Testis (tissue), 2 donors: ENCODE measurements at regions not wholly inside any gene's neighbourhood (a gene's known extent, or its start where the extent isn't known, plus 50 kb on each side); places are given as distances from the start of the nearest gene placed in this dataset.
"Not testable (repeated sequence)": the region's sequence is repeated elsewhere in the genome, so short reads cannot be mapped to it uniquely, and the experiment has no call there.

Experiments used
- DNase-seq: peaks from one replicate; pipeline ENCODE4 v3.0.0-alpha.2; 2019
- H3K27ac ChIP-seq, 2 donors: fragments of 200-600 bp; sonication (generic); one replicate each; pipeline ENCODE4 v1.5.1; 2019
- H3K27me3 ChIP-seq: fragments of 200-600 bp; sonication (generic); one replicate; pipeline ENCODE4 v1.5.1; 2019
- H3K36me3 ChIP-seq: fragments of 200-600 bp; sonication (generic); one replicate; pipeline ENCODE4 v1.5.1; 2017; ENCODE audit warnings: low read depth; ENCODE audit errors: missing control alignments
- H3K4me1 ChIP-seq: fragments of 200-600 bp; sonication (generic); one replicate; pipeline ENCODE4 v1.5.1; 2019
- H3K4me3 ChIP-seq, 2 donors: fragments of 200-600 bp; sonication (generic); one replicate each; pipeline ENCODE4 v1.5.1; 2017 to 2019
- H3K9me3 ChIP-seq: fragments of 200-600 bp; sonication (generic); one replicate; pipeline ENCODE4 v1.5.1; 2017
- CTCF ChIP-seq, 3 experiments: fragments of 450-650 bp in 2 of 3; fragments of 200-600 bp in 1 of 3; sonication (generic) in 1 of 3; IDR thresholded peaks; one replicate each; pipeline ENCODE4 v1.5.1; 2016 to 2019; ENCODE audit warnings: antibody characterized with exemption in 3 of 3, mild to moderate bottlenecking in 2 of 3, moderate library complexity in 1 of 3
- POLR2A ChIP-seq: fragments of 450-650 bp; IDR thresholded peaks from one replicate; pipeline ENCODE4 v1.6.1; 2017; ENCODE audit warnings: antibody characterized with exemption, mild to moderate bottlenecking, moderate library complexity
- WGBS, 2 donors: methylation state at CpG; one replicate each; pipeline ENCODE4 v1.1.5; 2018; 5-methylcytosine and 5-hydroxymethylcytosine counted together
- intact Hi-C: fragments of 100-400 bp; cut with DNase I; formaldehyde crosslinking; loops from one replicate; pipeline ENCODE4 v1.15.1; 2023; ENCODE audit warnings: low total_unique reads

GRCh38 chr7:121697731-121698316 is 175.1 kb upstream of the PTPRZ1 start:
- intact Hi-C loops = no loop called here
- Histone ChIP-seq H3K27me3 (no peaks in the 10 kb centered on the region), H3K9me3 (no peaks in the 10 kb centered on the region), H3K27ac (no peak overlapping the region), H3K4me1 (no peaks in the 10 kb centered on the region), H3K4me3 (no peak overlapping the region), H3K36me3 (no peaks in the 10 kb centered on the region)
- WGBS, 2 donors = 86 to 87% methylated on average over 2 of the region's 2 CpGs
- no peak for DNase-seq
- TF ChIP-seq POLR2A (no peak), CTCF (IDR thresholded peaks at IDR 0.05) (no peak)

GRCh38 chr7:121696954-121697353 is 176.0 kb upstream of the PTPRZ1 start:
- H3K4me1 ChIP-seq = no peaks in the 10 kb centered on the region
- no peaks in the 10 kb centered on the region for H3K9me3 ChIP-seq
- H3K4me3 ChIP-seq = no peak overlapping the region
- H3K27ac ChIP-seq = no peak overlapping the region
- intact Hi-C loops = no loop called here
- no peak for DNase-seq
- TF ChIP-seq POLR2A (no peak), CTCF (IDR thresholded peaks at IDR 0.05) (no peak)
- no peaks in the 10 kb centered on the region for H3K27me3 ChIP-seq
- H3K36me3 ChIP-seq = no peaks in the 10 kb centered on the region
- whole genome bisulfite sequencing, 2 donors = 96 to 100% methylated on average over 1 of the region's 1 CpG

GRCh38 chr7:121689749-121690148 is 183.2 kb upstream of the PTPRZ1 start:
- intact Hi-C loops = no loop called here
- no peak for TF ChIP-seq CTCF (IDR thresholded peaks at IDR 0.05)
- TF ChIP-seq POLR2A = no peak

GRCh38 chr7:121681700-121682099 is 191.3 kb upstream of the PTPRZ1 start:
- Histone ChIP-seq H3K9me3 (no peaks in the 10 kb centered on the region), H3K4me3 (no peak overlapping the region), H3K4me1 (no peaks in the 10 kb centered on the region), H3K27me3 (no peaks in the 10 kb centered on the region), H3K36me3 (no peaks in the 10 kb centered on the region), H3K27ac (no peak overlapping the region)
- WGBS, 2 donors = 90 to 94% methylated on average over 3 of the region's 3 CpGs
- TF ChIP-seq CTCF (IDR thresholded peaks at IDR 0.05) (no peak), POLR2A (no peak)
- intact Hi-C loops = no loop called here
- no peak for DNase-seq

More at GRCh38 chr7:121689749-121690148, 183.2 kb upstream of the PTPRZ1 start:
- H3K9me3 ChIP-seq = no peaks in the 10 kb centered on the region
- 55% methylated on average over 3 of the region's 3 CpGs for WGBS, 2 donors
- no peak overlapping the region for H3K27ac ChIP-seq
- no peaks in the 10 kb centered on the region for H3K27me3 ChIP-seq
- H3K36me3 ChIP-seq = no peaks in the 10 kb centered on the region
- DNase-seq = no peak
- no peaks in the 10 kb centered on the region for H3K4me1 ChIP-seq
- no peak overlapping the region for H3K4me3 ChIP-seq

GRCh38 chr7:121676168-121676567 is 196.8 kb upstream of the PTPRZ1 start:
- no peak overlapping the region for H3K27ac ChIP-seq
- no peak overlapping the region for H3K4me3 ChIP-seq
- no peaks in the 10 kb centered on the region for H3K36me3 ChIP-seq
- no peaks in the 10 kb centered on the region for H3K27me3 ChIP-seq
- no peaks in the 10 kb centered on the region for H3K9me3 ChIP-seq
- no peak for TF ChIP-seq POLR2A
- TF ChIP-seq CTCF (IDR thresholded peaks at IDR 0.05) = no peak
- intact Hi-C loops = no loop called here
- no peaks in the 10 kb centered on the region for H3K4me1 ChIP-seq
- WGBS, 2 donors = 88 to 89% methylated on average over 3 of the region's 3 CpGs
- DNase-seq = no peak

- DNase-seq, H3K27me3 ChIP-seq, H3K4me3 ChIP-seq, intact Hi-C loops, H3K4me1 ChIP-seq, H3K27ac ChIP-seq, H3K9me3 ChIP-seq, H3K36me3 ChIP-seq: not testable (repeated sequence)
- 83 to 85% methylated on average over 2 of the region's 2 CpGs for WGBS, 2 donors
Measured at GRCh38 chr7:121674455-121674854, 198.5 kb upstream of the PTPRZ1 start.
